HepG2 (cell line): ENCODE measurements at regions not wholly inside any gene's neighbourhood (a gene's known extent, or its start where the extent isn't known, plus 50 kb on each side); places are given as distances from the start of the nearest gene placed in this dataset.

Experiments
- ATAC-seq: fragments of 200-7000 bp; cut with Tn5 transposase; 3 replicates; pipeline ENCODE4 v1.9.1; 2020; ENCODE audit warnings: mild to moderate bottlenecking, moderate library complexity
- BruUV-seq: library from RNA; stranded (reverse); fragments of 400-500 nt; replicated peaks from 2 replicates; lab custom pipeline; 2021; lab: Mats Ljungman, UMichigan
- CTCF ChIA-PET: fragments of 300-600 bp; formaldehyde crosslinking; extraction: SDS; loops from one replicate; lab custom pipeline; 2021; ENCODE audit warnings: low total read pairs, inconsistent platforms, low intra/inter-chr PET ratio; lab: Yijun Ruan, JAX
- POLR2A ChIA-PET: fragments of 350-600 bp; sonication (Branson Sonifier 250); formaldehyde crosslinking; loops from one replicate; lab custom pipeline; 2020; ENCODE audit warnings: antibody characterized with exemption, inconsistent platforms; lab: Yijun Ruan, JAX
- DNase-seq: peaks from one replicate; pipeline ENCODE4 v3.0.0-alpha.2; 2015; ENCODE audit warnings: low spot score
- FAIRE-seq: peaks from 3 replicates; lab custom pipeline; 2011; peaks lifted over from hg19 to GRCh38; lab: Jason Lieb, UNC
- H2AFZ ChIP-seq: one replicate; pipeline ENCODE4 v1.6.1; 2011; ENCODE audit warnings: low read length, inconsistent platforms
- H3K27ac ChIP-seq: fragments of 300-600 bp; 3 replicates; pipeline ENCODE4 v1.8.0; 2011; ENCODE audit warnings: mixed run types, mild to moderate bottlenecking, mixed read lengths, low read length, inconsistent platforms; ENCODE audit not compliant: insufficient read depth; ENCODE audit errors: extremely low read length
- H3K27me3 ChIP-seq, 2 experiments: fragments of 200-600 bp in 1 of 2; 2 replicates in 1 of 2; 3 replicates in 1 of 2; pipeline versions ENCODE4 v1.6.0 to v1.8.0; 2011; ENCODE audit warnings: low read length in 2 of 2, mild to moderate bottlenecking in 2 of 2, moderate library complexity in 2 of 2, inconsistent platforms in 1 of 2; ENCODE audit not compliant: insufficient read depth in 2 of 2, control insufficient read depth in 1 of 2
- H3K36me3 ChIP-seq, 2 experiments: fragments of 200-600 bp in 1 of 2; replicated peaks in 1 of 2; 2 replicates in 1 of 2; 3 replicates in 1 of 2; pipeline versions ENCODE4 v1.5.1 to v1.8.0; 2011; ENCODE audit warnings: low read length in 2 of 2, inconsistent platforms in 1 of 2; ENCODE audit not compliant: insufficient read depth in 2 of 2, control insufficient read depth in 1 of 2
- H3K4me1 ChIP-seq: 2 replicates; pipeline ENCODE4 v1.5.1; 2012; ENCODE audit warnings: low read length, inconsistent platforms; ENCODE audit not compliant: insufficient read depth
- H3K4me2 ChIP-seq: 2 replicates; pipeline ENCODE4 v1.6.0; 2011; ENCODE audit warnings: low read depth, low read length, inconsistent platforms
- H3K4me3 ChIP-seq, 3 experiments: fragments of 200-600 bp in 1 of 3; sonication (generic), shearing (Covaris generic) in 1 of 3; replicated peaks in 1 of 3; 2 replicates each; pipeline ENCODE4 v1.5.1; 2011 to 2016; ENCODE audit warnings: low read length in 3 of 3, inconsistent platforms in 2 of 3, low read depth in 2 of 3, mild to moderate bottlenecking in 2 of 3, control low read depth in 1 of 3, mixed read lengths in 1 of 3; ENCODE audit not compliant: insufficient read depth in 1 of 3
- H3K79me2 ChIP-seq: one replicate; pipeline ENCODE4 v1.6.1; 2011; ENCODE audit warnings: low read length, inconsistent platforms; ENCODE audit not compliant: insufficient read depth
- H3K9ac ChIP-seq: 2 replicates; pipeline ENCODE4 v1.6.0; 2011; ENCODE audit warnings: mild to moderate bottlenecking, low read depth, low read length, inconsistent platforms; ENCODE audit not compliant: insufficient read depth
- H3K9me3 ChIP-seq: 2 replicates; pipeline ENCODE4 v1.5.1; 2012; ENCODE audit warnings: mild to moderate bottlenecking, low read length
- H4K20me1 ChIP-seq: 2 replicates; pipeline ENCODE4 v1.6.0; 2011; ENCODE audit warnings: inconsistent platforms, mild to moderate bottlenecking, low read length, moderate library complexity; ENCODE audit not compliant: insufficient read depth
- ADNP ChIP-seq: sonication (generic); formaldehyde crosslinking; IDR thresholded peaks from 2 replicates; pipeline ENCODE4 v1.4.0; 2020; ENCODE audit warnings: missing genetic modification reagents
- CENPX ChIP-seq: sonication (generic); formaldehyde crosslinking; IDR thresholded peaks from 2 replicates; pipeline ENCODE4 v1.9.0; 2021; ENCODE audit warnings: mild to moderate bottlenecking, missing genetic modification reagents, moderate library complexity
- ERF ChIP-seq: IDR thresholded peaks from 2 replicates; pipeline ENCODE4 v1.6.1; 2018; ENCODE audit warnings: missing biosample characterization, missing genetic modification reagents
- FOXO1 ChIP-seq: sonication (generic); formaldehyde crosslinking; IDR thresholded peaks from 2 replicates; pipeline ENCODE4 v1.4.0; 2020; ENCODE audit warnings: missing genetic modification reagents
- HES4 ChIP-seq: sonication (generic); formaldehyde crosslinking; IDR thresholded peaks from 2 replicates; pipeline ENCODE4 v1.9.0; 2021; ENCODE audit warnings: mild to moderate bottlenecking, missing genetic modification reagents, borderline replicate concordance
- MAFK ChIP-seq, 2 experiments: IDR thresholded peaks in 1 of 2; conservative IDR thresholded peaks in 1 of 2; 2 replicates each; pipeline ENCODE4 v1.6.1; 2011; ENCODE audit warnings: improper control_type of control experiment in 2 of 2, low read length in 2 of 2
- NR2F2 ChIP-seq: IDR thresholded peaks from 2 replicates; pipeline ENCODE4 v1.6.1; 2012; ENCODE audit warnings: low read depth, inconsistent platforms, borderline replicate concordance
- TARDBP ChIP-seq: sonication (generic); formaldehyde crosslinking; IDR thresholded peaks from 2 replicates; pipeline ENCODE4 v1.8.0; 2022; ENCODE audit warnings: mild to moderate bottlenecking, missing genetic modification reagents
- TIGD3 ChIP-seq: sonication (generic); formaldehyde crosslinking; IDR thresholded peaks from 2 replicates; pipeline ENCODE4 v1.5.1; 2020; ENCODE audit warnings: mild to moderate bottlenecking, missing genetic modification reagents, borderline replicate concordance
- ZBTB37 ChIP-seq: sonication (generic); formaldehyde crosslinking; IDR thresholded peaks from 2 replicates; pipeline ENCODE4 v1.4.0; 2020; ENCODE audit warnings: mild to moderate bottlenecking, missing genetic modification reagents
- ZFP36 ChIP-seq: fragments of 150-350 bp; IDR thresholded peaks from 2 replicates; pipeline ENCODE4 v1.6.1; 2018; ENCODE audit warnings: borderline replicate concordance, low read length, low read depth; ENCODE audit not compliant: partially characterized antibody
- ZNF12 ChIP-seq: sonication (generic); formaldehyde crosslinking; IDR thresholded peaks from 2 replicates; pipeline ENCODE4 v1.5.0; 2020; ENCODE audit warnings: missing genetic modification reagents
- ZNF317 ChIP-seq: sonication (generic); formaldehyde crosslinking; IDR thresholded peaks from 2 replicates; pipeline ENCODE4 v1.5.0; 2020; ENCODE audit warnings: mild to moderate bottlenecking, missing genetic modification reagents
- ZNF614 ChIP-seq: IDR thresholded peaks from 2 replicates; pipeline ENCODE4 v1.6.1; 2018; ENCODE audit warnings: missing biosample characterization, missing genetic modification reagents, inconsistent platforms, borderline replicate concordance
- ZNF790 ChIP-seq: sonication (generic); formaldehyde crosslinking; IDR thresholded peaks from 2 replicates; pipeline ENCODE4 v1.8.0; 2022; ENCODE audit warnings: missing genetic modification reagents, mild to moderate bottlenecking, borderline replicate concordance
- ZNF879 ChIP-seq: sonication (generic); formaldehyde crosslinking; IDR thresholded peaks from 2 replicates; pipeline ENCODE4 v1.8.1; 2023; ENCODE audit warnings: missing genetic modification reagents
- WGBS: methylation state at CpG from one replicate; pipeline ENCODE4 v1.1.6; 2017; ENCODE audit warnings: low lambda C conversion rate; 5-methylcytosine and 5-hydroxymethylcytosine counted together
- in situ Hi-C: cut with HindIII; loops from 2 replicates; pipeline ENCODE4 v1.10.0; 2017; ENCODE audit warnings: low pct_unique_long_range_greater_than_20kb; ENCODE audit not compliant: extremely low pct_ligation_motif_present
- intact Hi-C: fragments of 100-400 bp; cut with micrococcal nuclease; formaldehyde crosslinking; loops from one replicate; pipeline ENCODE4 v1.10.0; 2022; ENCODE audit not compliant: unreplicated experiment
- TF ChIP-seq, protein P1 (sequence below): sonication (generic); formaldehyde crosslinking; IDR thresholded peaks from 2 replicates; pipeline ENCODE4 v1.5.0; 2020; ENCODE audit warnings: missing genetic modification reagents

- CTCF ChIA-PET: no interaction called here
- no peaks in the 10 kb centered on the region for H3K4me1 ChIP-seq
- FAIRE-seq: no peak
- no peak overlapping the region for H2AFZ ChIP-seq
- H3K9ac ChIP-seq: no peak overlapping the region
- peaks cover 83% of the 10 kb centered on the region for H3K9me3 ChIP-seq
- DNase-seq: no peak
- no peak for ATAC-seq
- H3K36me3 ChIP-seq: no peaks in the 10 kb centered on the region
- no peak overlapping the region for H3K4me3 ChIP-seq
- in situ Hi-C loops: no loop called here
- no TSS peak for BruUV-seq
- intact Hi-C loops: no loop called here
- no peaks in the 10 kb centered on the region for H4K20me1 ChIP-seq
- TF ChIP-seq ZNF317 (no peak), ZNF879 (CRISPR knock-in tag) (no peak), ADNP (CRISPR knock-in tag) (no peak), ZNF614 (CRISPR knock-in tag) (no peak), ERF (CRISPR knock-in tag) (no peak), HES4 (CRISPR knock-in tag) (no peak), ZFP36 (no peak), NR2F2 (no peak), MAFK (conservative IDR thresholded peaks at IDR 0.05 in 1 of 2, IDR thresholded peaks at IDR 0.05 in 1 of 2; ENCODE audit: low read length in 2 of 2) (no peak), ZNF790 (CRISPR knock-in tag) (no peak)
- no peak overlapping the region for H3K4me2 ChIP-seq
- no peaks in the 10 kb centered on the region for H3K27me3 ChIP-seq
- H3K27ac ChIP-seq: no peak overlapping the region
- no peaks in the 10 kb centered on the region for H3K79me2 ChIP-seq
- POLR2A ChIA-PET: no interaction called here
Measured at GRCh38 chr3:21013566-21013965, 737.4 kb downstream of the ZNF385D start.

DNA sequence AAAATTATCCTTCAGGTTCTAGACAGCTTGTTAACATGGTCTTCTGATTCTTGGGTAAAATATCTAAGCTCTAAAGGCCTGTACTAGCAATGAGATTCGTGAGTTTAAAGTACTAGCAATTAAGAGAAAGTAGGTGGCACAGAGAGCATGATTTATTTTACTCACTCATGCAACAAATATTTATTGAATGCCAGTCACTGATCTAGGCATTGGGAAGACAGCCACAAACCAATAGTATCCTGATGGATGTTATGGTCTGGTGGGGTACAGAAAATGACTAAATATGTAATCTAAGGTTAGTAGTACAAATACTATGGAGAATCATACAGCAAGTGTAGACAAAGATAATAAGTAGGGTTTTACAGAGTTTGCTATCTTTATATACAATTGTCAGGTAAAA lies 751.3 kb downstream of the ZNF385D start:
- H3K9ac ChIP-seq: no peak overlapping the region
- H3K27ac ChIP-seq: no peak overlapping the region
- CTCF ChIA-PET: no interaction called here
- no TSS peak for BruUV-seq
- FAIRE-seq (no peak), ATAC-seq (no peak), DNase-seq (no peak)
- H3K4me2 ChIP-seq: no peak overlapping the region
- no peak overlapping the region for H2AFZ ChIP-seq
- intact Hi-C loops: no loop called here
- no peaks in the 10 kb centered on the region for H4K20me1 ChIP-seq
- H3K4me3 ChIP-seq: no peak overlapping the region
- no peaks in the 10 kb centered on the region for H3K79me2 ChIP-seq
- in situ Hi-C loops: no loop called here
- no peaks in the 10 kb centered on the region for H3K27me3 ChIP-seq
- peaks cover 55% of the 10 kb centered on the region for H3K9me3 ChIP-seq
- no peaks in the 10 kb centered on the region for H3K36me3 ChIP-seq
- POLR2A ChIA-PET: no interaction called here
- WGBS: 0% methylated on average over 1 of the region's 1 CpG
- H3K4me1 ChIP-seq: no peaks in the 10 kb centered on the region
- TF ChIP-seq ZNF12 (CRISPR knock-in tag) (no peak), TARDBP (no peak), CENPX (CRISPR knock-in tag) (no peak), FOXO1 (CRISPR knock-in tag) (no peak), TIGD3 (CRISPR knock-in tag) (no peak), ZBTB37 (CRISPR knock-in tag) (no peak)
- TF ChIP-seq, protein P1, sequence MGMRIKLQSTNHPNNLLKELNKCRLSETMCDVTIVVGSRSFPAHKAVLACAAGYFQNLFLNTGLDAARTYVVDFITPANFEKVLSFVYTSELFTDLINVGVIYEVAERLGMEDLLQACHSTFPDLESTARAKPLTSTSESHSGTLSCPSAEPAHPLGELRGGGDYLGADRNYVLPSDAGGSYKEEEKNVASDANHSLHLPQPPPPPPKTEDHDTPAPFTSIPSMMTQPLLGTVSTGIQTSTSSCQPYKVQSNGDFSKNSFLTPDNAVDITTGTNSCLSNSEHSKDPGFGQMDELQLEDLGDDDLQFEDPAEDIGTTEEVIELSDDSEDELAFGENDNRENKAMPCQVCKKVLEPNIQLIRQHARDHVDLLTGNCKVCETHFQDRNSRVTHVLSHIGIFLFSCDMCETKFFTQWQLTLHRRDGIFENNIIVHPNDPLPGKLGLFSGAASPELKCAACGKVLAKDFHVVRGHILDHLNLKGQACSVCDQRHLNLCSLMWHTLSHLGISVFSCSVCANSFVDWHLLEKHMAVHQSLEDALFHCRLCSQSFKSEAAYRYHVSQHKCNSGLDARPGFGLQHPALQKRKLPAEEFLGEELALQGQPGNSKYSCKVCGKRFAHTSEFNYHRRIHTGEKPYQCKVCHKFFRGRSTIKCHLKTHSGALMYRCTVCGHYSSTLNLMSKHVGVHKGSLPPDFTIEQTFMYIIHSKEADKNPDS (CRISPR knock-in tag): no peak
